Natural killer cell treated with Interleukin-12 subunit alpha and Interleukin-12 subunit beta and Interleukin-15 and Interleukin-18, amount 100 ng/mL, for 72 hours (primary cell): ENCODE measurements at regions not wholly inside any gene's neighbourhood (a gene's known extent, or its start where the extent isn't known, plus 50 kb on each side); places are given as distances from the start of the nearest gene placed in this dataset.

Source experiments
- ATAC-seq, 2 donors: fragments of 150-1000 bp; cut with Tn5 transposase in 1 of 2; sonication (Bioruptor Pico), chemical (Tn5 transposase) in 1 of 2; 2 replicates each; pipeline ENCODE4 v1.10.0; 2021
- DNase-seq: peaks from one replicate; pipeline ENCODE4 v3.0.0; 2022; ENCODE audit warnings: low spot score
- H3K27ac Mint-ChIP-seq, 2 donors: 1 replicate in 1 of 2; 2 replicates in 1 of 2; pipeline ENCODE4 v1.8.0; 2022; ENCODE audit warnings: mixed read lengths in 2 of 2, mild to moderate bottlenecking in 1 of 2, moderate library complexity in 1 of 2
- H3K27me3 Mint-ChIP-seq, 2 donors: 1 replicate in 1 of 2; 2 replicates in 1 of 2; pipeline ENCODE4 v1.8.0; 2022; ENCODE audit warnings: mixed read lengths in 2 of 2
- H3K36me3 Mint-ChIP-seq: one replicate; pipeline ENCODE4 v1.8.0; 2022; ENCODE audit warnings: mixed read lengths
- H3K4me1 Mint-ChIP-seq, 2 donors: 1 replicate in 1 of 2; 2 replicates in 1 of 2; pipeline ENCODE4 v1.8.0; 2022; ENCODE audit warnings: low read depth in 2 of 2, mixed read lengths in 2 of 2, mild to moderate bottlenecking in 1 of 2
- H3K4me3 Mint-ChIP-seq: one replicate; pipeline ENCODE4 v1.8.0; 2022; ENCODE audit warnings: mixed read lengths
- H3K9me3 Mint-ChIP-seq: 2 replicates; pipeline ENCODE4 v1.8.0; 2022; ENCODE audit warnings: mixed read lengths

DNA sequence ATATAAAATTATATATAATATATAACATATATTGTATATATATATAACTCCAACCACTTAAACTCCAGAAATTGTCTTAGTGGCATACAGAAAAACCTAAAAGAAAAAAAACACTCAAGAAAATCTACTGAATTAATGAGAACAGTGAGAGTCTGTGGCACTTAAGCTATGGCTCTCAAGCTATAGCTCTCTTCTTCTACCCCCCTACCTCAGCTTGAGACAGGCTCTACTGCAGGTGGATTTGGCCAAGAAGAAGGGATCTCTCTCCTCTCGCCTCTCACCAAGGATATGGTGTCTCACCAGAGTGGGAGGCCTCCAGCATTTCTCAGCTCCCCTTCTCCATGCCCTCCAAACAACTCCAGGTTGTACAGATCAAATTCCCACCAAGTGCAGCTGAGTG, 64.5 kb upstream of the DAB2 start:
- Mint-ChIP-seq H3K27me3 (no peaks in the 10 kb centered on the region), H3K36me3 (peaks cover 7% of the 10 kb centered on the region), H3K4me3 (no peak overlapping the region), H3K4me1 (no peaks in the 10 kb centered on the region), H3K27ac (no peak overlapping the region), H3K9me3 (peaks cover 4% of the 10 kb centered on the region)
- ATAC-seq, result no peak
- DNase-seq, result no peak

DNA sequence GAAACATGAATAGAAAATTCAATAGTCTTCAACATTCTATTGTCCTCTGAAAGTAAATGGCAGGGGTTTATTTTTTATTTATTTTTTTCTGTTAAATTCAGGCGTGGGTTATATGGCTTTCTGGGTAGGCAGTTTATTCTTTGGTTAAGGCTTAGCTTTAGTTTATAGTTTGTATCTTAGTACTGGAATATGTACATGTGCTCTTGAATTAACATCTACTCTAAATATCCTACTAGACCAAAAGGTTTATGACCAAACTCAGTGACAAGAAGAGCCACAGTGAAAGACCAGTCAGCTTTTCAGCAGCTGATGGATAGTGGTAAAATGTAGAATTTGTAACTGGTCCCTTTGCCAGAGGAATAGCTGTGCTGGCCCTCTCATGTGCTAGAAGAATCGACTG, 62.0 kb upstream of the DAB2 start:
- Mint-ChIP-seq H3K4me1 (no peaks in the 10 kb centered on the region), H3K27ac (no peak overlapping the region), H3K27me3 (no peaks in the 10 kb centered on the region), H3K36me3 (peaks cover 7% of the 10 kb centered on the region), H3K4me3 (no peak overlapping the region), H3K9me3 (peaks cover 4% of the 10 kb centered on the region)
- DNase-seq (no peak), ATAC-seq (no peak)

DNA sequence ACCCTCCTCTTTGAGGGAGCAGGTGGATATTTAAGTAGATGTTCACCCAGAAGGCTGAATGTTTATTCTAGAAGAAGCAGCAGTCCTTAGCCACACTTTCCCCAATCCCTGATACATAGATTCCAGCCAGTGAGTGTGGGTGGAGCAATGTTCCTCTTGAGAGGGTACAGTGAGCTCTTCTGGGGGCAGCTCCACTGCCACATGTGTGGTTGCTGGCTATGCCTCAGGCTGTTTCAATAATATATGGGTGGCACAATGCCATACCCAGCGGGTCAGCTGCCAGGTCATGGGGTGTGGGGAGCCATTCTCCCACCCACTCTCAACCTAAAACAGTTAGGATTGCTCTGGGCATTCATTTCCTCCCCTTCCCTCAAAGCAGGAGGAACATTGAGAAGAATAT, 61.6 kb upstream of the DAB2 start:
- DNase-seq (no peak), ATAC-seq (no peak)
- Mint-ChIP-seq H3K36me3 (peaks cover 7% of the 10 kb centered on the region), H3K27me3 (no peaks in the 10 kb centered on the region), H3K9me3 (peaks cover 4% of the 10 kb centered on the region), H3K4me3 (no peak overlapping the region), H3K27ac (no peak overlapping the region), H3K4me1 (no peaks in the 10 kb centered on the region)

DNA sequence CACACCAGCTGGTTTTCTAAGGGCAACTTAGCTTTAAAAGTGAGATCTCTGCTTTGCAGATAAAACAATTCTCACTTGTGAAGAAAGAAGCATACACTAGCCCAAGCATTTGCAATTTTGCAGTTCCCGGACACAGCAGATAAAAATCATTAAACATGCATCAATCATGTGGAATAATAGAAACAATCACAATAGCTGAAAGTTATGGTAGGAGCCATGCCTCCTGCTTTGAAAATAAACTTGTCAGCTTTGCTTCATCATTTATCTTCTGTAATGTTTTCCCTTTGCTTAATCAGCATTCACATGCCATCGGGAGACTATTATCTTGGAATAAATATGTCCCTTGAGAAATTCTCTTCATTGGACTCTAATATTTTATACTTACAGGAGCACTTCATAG, 60.3 kb upstream of the DAB2 start:
- Mint-ChIP-seq H3K27me3 (no peaks in the 10 kb centered on the region), H3K4me1 (no peaks in the 10 kb centered on the region)
- ATAC-seq, result no peak

DNA sequence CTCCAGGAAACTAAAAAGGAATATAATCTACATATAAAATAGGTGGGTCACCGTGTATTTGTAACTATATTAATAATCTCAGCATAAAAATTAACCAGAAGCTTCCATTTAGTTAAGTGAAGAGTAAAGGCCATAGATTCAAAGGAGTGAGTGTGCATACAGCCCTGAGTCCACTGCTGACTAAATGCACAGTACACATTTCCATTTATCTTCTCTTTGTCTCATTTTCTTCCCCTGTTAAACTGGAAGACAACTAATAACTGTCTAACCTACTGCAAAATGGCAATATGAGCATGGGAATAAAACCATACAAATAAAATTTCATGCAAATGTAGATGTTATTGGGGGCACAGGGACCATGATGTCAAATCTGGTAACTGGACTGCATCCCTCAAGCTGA, 59.9 kb upstream of the DAB2 start:
- no peak overlapping the region for H3K4me3 Mint-ChIP-seq
- DNase-seq (no peak), ATAC-seq (no peak)
- H3K27ac Mint-ChIP-seq, result no peak overlapping the region
- H3K27me3 Mint-ChIP-seq, result no peaks in the 10 kb centered on the region
- peaks cover under 1% of the 10 kb centered on the region for H3K9me3 Mint-ChIP-seq
- H3K36me3 Mint-ChIP-seq, result peaks cover 2% of the 10 kb centered on the region
- H3K4me1 Mint-ChIP-seq, result peaks cover 0 to 3% of the 10 kb centered on the region in 2 donors

More for the DNA sequence above, 60.3 kb upstream of the DAB2 start:
- H3K27ac Mint-ChIP-seq, result no peak overlapping the region
- no peak for DNase-seq
- no peak overlapping the region for H3K4me3 Mint-ChIP-seq
- H3K9me3 Mint-ChIP-seq, result peaks cover 4% of the 10 kb centered on the region
- peaks cover 6% of the 10 kb centered on the region for H3K36me3 Mint-ChIP-seq

DNA sequence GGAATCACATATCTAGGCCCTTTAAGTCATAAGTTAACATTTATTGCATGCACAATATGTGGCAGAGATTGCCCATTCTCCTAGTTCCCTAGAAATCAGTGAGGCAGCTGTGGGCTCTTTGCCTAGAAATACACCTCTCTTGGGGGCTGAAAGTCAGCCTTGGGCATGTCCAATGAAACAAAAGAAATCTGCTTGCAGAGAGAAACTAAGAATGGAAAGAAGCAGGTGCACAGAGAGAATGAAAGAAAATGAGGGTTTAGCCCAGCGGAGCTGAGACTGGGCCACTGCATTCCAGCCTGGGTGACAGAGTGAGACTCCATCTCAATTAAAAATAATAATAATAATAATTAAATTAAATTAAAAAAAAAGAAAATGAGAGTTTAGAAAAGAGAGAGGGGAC, 57.3 kb upstream of the DAB2 start:
- Mint-ChIP-seq H3K4me1 (peaks cover 0 to 3% of the 10 kb centered on the region in 2 donors), H3K4me3 (no peak overlapping the region), H3K9me3 (no peaks in the 10 kb centered on the region), H3K36me3 (no peaks in the 10 kb centered on the region), H3K27me3 (no peaks in the 10 kb centered on the region), H3K27ac (no peak overlapping the region)
- no peak for DNase-seq
- no peak for ATAC-seq

DNA sequence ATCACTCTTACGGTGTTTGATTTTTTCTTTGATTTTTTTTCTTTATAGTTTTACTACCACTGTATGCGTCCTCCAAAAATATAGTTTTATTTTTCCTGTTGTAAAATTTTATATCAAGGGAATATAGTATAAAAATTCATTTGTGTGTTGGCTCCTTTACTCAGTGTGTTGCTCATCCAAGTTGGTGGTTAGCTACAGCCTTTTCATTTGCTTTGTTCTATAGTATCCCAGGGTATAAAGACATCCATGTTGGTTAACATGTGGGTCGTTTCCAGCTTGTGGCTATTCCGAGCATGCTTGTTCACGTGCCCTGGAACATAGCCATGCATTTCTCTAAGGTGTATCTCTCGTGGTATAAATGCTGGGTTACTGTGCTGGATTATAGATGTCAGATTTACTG, 54.8 kb upstream of the DAB2 start:
- H3K4me1 Mint-ChIP-seq, result peaks cover 0 to 3% of the 10 kb centered on the region in 2 donors
- DNase-seq (no peak), ATAC-seq (no peak)
- no peak overlapping the region for H3K27ac Mint-ChIP-seq
- no peak overlapping the region for H3K4me3 Mint-ChIP-seq
- H3K36me3 Mint-ChIP-seq, result no peaks in the 10 kb centered on the region
- peaks cover 2 to 3% of the 10 kb centered on the region in 2 donors for H3K27me3 Mint-ChIP-seq
- H3K9me3 Mint-ChIP-seq, result no peaks in the 10 kb centered on the region

DNA sequence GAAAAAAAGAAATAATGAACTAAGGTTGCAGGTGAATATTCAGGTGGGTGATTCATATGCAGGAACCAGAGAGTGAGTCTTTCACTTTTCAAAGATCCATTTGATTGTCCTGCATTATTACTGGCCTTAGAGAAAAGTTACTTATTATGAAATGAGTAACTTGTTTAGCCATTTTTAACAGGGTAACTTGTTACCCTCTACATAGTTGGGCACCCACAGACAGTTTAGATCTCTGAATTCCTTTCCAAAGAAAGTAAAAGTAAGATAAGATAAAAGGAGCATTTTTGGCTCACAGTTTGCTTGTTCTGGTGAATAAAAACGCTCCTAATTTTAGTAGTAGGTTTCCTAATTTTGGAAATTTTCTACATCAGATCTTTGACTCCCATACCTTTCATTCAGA, 54.1 kb upstream of the DAB2 start:
- H3K27ac Mint-ChIP-seq, result no peak overlapping the region
- ATAC-seq (no peak), DNase-seq (no peak)
- H3K27me3 Mint-ChIP-seq, result peaks cover 4 to 7% of the 10 kb centered on the region in 2 donors
- H3K4me3 Mint-ChIP-seq, result no peak overlapping the region
- no peaks in the 10 kb centered on the region for H3K36me3 Mint-ChIP-seq
- H3K4me1 Mint-ChIP-seq, result peaks cover 0 to 3% of the 10 kb centered on the region in 2 donors
- no peaks in the 10 kb centered on the region for H3K9me3 Mint-ChIP-seq

DNA sequence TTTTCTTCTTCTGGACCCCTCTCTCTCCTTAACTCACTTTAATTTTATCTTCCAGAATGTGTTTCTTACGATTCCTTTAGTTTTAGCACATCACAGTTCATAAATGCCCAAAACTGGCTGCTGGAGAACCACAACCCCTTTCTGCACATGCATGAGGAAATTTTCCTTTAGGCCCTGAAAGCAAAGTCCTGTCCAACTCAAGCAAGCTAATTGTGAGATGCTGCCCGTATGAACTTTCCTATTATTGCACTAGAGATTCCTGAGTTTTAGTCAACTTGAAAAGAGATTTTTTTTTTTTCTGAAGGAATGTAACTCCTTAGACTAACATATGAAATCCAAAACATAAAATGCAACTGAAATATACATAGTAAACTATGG, 52.1 kb upstream of the DAB2 start:
- no peaks in the 10 kb centered on the region for H3K9me3 Mint-ChIP-seq
- peaks cover 4 to 7% of the 10 kb centered on the region in 2 donors for H3K27me3 Mint-ChIP-seq
- ATAC-seq (no peak), DNase-seq (no peak)
- H3K27ac Mint-ChIP-seq, result no peak overlapping the region
- peaks cover 0 to 3% of the 10 kb centered on the region in 2 donors for H3K4me1 Mint-ChIP-seq
- no peaks in the 10 kb centered on the region for H3K36me3 Mint-ChIP-seq
- no peak overlapping the region for H3K4me3 Mint-ChIP-seq

DNA sequence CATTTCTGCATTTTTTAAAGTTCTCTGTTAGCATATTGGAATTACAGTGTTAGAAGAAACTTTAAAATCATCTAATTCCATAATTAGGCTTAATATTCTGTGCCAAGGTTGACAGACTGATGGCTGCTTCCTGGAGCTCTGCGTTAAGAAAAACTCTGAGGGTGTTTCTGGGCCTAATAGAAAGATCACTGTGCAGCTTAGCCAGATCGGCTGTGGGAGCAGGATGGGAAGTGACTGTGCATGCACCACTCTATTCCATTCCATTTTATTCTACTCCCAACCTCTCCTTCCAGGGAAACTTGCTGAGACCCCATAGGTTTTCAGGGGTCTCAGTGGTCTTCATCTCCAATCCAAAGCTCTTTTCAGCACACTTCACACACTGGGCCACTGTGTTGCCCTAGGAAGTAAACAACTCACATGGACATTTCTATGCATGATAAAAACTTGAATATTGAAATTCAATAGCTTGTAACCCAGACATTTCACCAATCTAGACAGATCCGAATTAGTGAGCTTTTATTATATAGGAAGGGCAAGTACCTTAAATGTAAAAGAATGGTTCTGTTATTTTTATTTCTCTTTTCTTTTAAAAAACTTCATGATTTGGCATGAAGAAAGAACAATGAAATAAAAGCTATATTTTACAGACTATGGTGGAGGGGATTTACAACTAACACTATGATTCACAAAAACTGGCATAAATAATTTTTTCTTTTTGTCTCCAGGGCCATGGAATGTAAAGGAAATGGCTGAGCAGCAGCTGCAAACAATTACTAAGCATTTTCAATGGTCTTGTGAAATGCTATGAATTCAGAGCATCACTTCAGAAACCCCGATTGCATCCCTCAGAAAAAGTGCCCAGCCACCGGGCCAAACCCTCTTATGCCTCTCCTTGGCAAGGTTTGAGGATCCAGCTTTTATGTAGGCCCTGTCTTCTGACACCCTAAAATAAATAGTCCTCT, 51.4 kb upstream of the DAB2 start:
- Mint-ChIP-seq H3K9me3 (no peaks in the 10 kb centered on the region), H3K4me3 (no peak overlapping the region), H3K27ac (no peak overlapping the region), H3K36me3 (no peaks in the 10 kb centered on the region), H3K4me1 (peaks cover 0 to 3% of the 10 kb centered on the region in 2 donors), H3K27me3 (peaks cover 4 to 7% of the 10 kb centered on the region in 2 donors)
- no peak for ATAC-seq
- DNase-seq, result no peak

DNA sequence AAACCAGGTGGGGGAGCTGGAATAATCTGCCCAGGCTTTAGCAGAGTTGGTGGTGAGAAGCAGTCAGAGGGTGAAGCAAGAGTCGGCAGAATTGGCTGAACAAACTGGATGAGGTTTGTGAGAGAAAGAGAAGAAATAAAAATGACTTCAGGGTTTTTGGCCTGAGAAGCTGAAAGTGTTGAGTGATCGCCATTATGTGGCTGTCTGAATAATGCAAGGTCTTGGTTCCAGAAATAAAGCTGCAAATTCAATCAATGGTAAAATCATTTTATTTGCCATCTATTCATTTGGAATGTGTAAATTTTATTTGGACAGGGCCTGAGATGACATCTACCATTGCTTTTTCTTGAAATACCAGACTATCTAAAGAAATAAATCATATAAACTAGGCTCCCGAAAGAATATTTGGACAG, 50.4 kb upstream of the DAB2 start:
- H3K36me3 Mint-ChIP-seq, result no peaks in the 10 kb centered on the region
- no peak overlapping the region for H3K27ac Mint-ChIP-seq
- H3K27me3 Mint-ChIP-seq, result peaks cover 4 to 7% of the 10 kb centered on the region in 2 donors
- ATAC-seq (no peak), DNase-seq (no peak)
- no peaks in the 10 kb centered on the region for H3K9me3 Mint-ChIP-seq
- H3K4me3 Mint-ChIP-seq, result no peak overlapping the region
- peaks cover 0 to 3% of the 10 kb centered on the region in 2 donors for H3K4me1 Mint-ChIP-seq
